Mesodermal cell (in vitro differentiated cells): ENCODE measurements at regions not wholly inside any gene's neighbourhood (a gene's known extent, or its start where the extent isn't known, plus 50 kb on each side); places are given as distances from the start of the nearest gene placed in this dataset.

Experiments used
- H3K27ac ChIP-seq: 2 replicates; pipeline ENCODE4 v1.7.0; 2013; ENCODE audit warnings: mild to moderate bottlenecking, low read depth, low read length, moderate library complexity; ENCODE audit not compliant: severe bottlenecking
- H3K36me3 ChIP-seq: 2 replicates; pipeline ENCODE4 v1.7.1; 2013; ENCODE audit warnings: mild to moderate bottlenecking, low read length, moderate library complexity; ENCODE audit not compliant: control insufficient read depth, insufficient read depth
- H3K4me1 ChIP-seq: one replicate; pipeline ENCODE4 v1.7.1; 2013; ENCODE audit warnings: mild to moderate bottlenecking, low read length; ENCODE audit not compliant: insufficient read depth, control insufficient read depth, poor library complexity, severe bottlenecking
- H3K4me3 ChIP-seq: 2 replicates; pipeline ENCODE4 v1.7.0; 2013; ENCODE audit warnings: low read length, control low read depth, mild to moderate bottlenecking; ENCODE audit not compliant: insufficient read depth, poor library complexity, severe bottlenecking; ENCODE audit errors: extremely low read depth
- H3K9me3 ChIP-seq: 2 replicates; pipeline ENCODE4 v1.7.1; 2013; ENCODE audit warnings: mild to moderate bottlenecking, low read length, moderate library complexity; ENCODE audit not compliant: control insufficient read depth
- WGBS, 2 experiments: methylation state at CpG; one replicate each; pipeline ENCODE4 v1.1.5; 2013; ENCODE audit warnings: missing lambda C conversion rate in 2 of 2; ENCODE audit not compliant: insufficient coverage in 2 of 2; 5-methylcytosine and 5-hydroxymethylcytosine counted together

DNA sequence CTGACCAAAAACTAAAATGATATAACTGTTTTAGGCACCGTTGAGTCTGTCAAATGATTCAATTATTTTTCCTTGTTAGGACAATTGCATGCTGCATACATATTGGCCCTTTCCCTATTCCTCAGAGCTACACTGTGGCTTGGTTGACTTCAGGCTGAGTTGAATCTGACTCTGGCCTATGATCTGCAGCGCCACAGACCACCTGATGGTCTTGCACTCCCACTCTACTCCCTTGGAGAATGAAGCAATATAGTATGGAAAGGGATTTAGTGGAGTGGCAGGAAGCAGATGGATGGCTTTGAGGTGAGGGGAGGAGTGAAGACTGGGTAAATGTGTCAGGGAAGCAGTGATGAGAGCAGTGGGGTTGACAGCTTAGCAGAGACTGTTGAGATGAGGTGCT is 579.0 kb upstream of the STXBP6 start:
- Histone ChIP-seq H3K36me3 (no peaks in the 10 kb centered on the region), H3K4me1 (no peaks in the 10 kb centered on the region)
- WGBS, 2 experiments = 91 to 93% methylated on average over 1 to 2 of the region's 2 CpGs

DNA sequence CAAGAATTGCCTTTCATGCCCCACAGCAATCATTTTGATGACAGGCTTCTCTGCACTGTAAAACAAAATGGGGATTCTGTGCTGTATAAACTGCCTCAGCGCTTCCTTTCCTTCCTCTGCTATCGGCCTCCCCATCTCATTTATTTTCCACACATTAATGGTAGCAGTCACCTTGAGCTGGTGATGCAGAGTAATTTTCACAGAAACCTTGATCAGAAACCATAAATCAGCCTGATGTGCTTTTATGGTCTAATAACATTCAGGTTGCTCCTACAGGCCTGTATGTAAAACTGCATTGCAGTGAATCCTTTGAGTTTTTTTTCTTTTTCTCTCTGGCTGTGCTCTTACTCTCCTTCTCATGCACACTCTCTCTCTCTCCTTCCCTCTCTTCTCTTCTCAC is 578.4 kb upstream of the STXBP6 start:
- WGBS, 2 experiments = 80 to 100% methylated on average over 1 of the region's 2 CpGs
- Histone ChIP-seq H3K27ac (no peak overlapping the region), H3K36me3 (no peaks in the 10 kb centered on the region), H3K4me3 (no peak overlapping the region), H3K9me3 (no peaks in the 10 kb centered on the region), H3K4me1 (no peaks in the 10 kb centered on the region)

More for the DNA sequence above, 579.0 kb upstream of the STXBP6 start:
- no peak overlapping the region for H3K4me3 ChIP-seq
- no peak overlapping the region for H3K27ac ChIP-seq
- no peaks in the 10 kb centered on the region for H3K9me3 ChIP-seq

DNA sequence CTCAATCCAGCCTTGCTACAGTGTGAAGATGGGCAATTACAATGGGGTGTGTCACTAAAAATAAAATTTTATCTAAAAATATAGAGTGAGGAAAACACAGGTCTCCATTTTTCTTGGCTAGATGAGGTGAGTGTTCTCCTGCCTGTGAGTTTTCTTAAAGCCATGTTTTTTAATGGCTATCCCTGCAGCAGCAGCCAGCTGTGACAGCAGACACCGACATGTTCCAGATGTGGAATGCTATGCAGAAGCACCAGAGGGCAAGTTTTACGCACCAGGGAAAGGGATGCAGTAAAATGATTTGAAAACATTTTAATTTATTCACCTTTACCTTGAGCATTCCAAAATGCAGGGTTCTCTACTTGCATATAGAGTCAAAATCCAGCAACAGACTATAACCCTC is 577.0 kb upstream of the STXBP6 start:
- no peaks in the 10 kb centered on the region for H3K9me3 ChIP-seq
- H3K27ac ChIP-seq = no peak overlapping the region
- 88 to 100% methylated on average over 1 of the region's 2 CpGs for WGBS, 2 experiments
- H3K4me3 ChIP-seq = no peak overlapping the region
- no peaks in the 10 kb centered on the region for H3K4me1 ChIP-seq
- H3K36me3 ChIP-seq = no peaks in the 10 kb centered on the region

DNA sequence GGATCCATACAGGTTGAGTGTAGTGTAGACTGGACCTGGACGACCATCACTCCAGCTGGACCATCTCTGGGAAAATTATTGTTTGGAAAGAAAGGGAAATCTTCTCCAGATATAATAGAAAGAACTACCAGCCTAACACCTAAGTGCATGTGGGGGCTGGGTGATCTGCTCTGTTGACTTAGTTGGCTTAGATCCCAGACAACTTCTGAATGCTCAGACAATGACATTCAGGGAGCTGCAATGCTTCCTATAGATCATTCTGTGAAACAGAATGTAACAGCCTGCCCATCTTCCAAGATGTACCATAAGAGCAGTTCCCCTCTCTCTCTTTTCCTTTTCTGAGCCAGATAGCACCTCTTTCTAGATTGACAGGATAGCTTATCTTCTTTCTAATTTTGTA is 572.8 kb upstream of the STXBP6 start:
- H3K4me3 ChIP-seq = no peak overlapping the region
- no peaks in the 10 kb centered on the region for H3K4me1 ChIP-seq
- H3K27ac ChIP-seq = no peak overlapping the region
- WGBS, 2 experiments = no CpG with 5 or more reads among the region's 1 CpG
- no peaks in the 10 kb centered on the region for H3K36me3 ChIP-seq
- no peaks in the 10 kb centered on the region for H3K9me3 ChIP-seq

DNA sequence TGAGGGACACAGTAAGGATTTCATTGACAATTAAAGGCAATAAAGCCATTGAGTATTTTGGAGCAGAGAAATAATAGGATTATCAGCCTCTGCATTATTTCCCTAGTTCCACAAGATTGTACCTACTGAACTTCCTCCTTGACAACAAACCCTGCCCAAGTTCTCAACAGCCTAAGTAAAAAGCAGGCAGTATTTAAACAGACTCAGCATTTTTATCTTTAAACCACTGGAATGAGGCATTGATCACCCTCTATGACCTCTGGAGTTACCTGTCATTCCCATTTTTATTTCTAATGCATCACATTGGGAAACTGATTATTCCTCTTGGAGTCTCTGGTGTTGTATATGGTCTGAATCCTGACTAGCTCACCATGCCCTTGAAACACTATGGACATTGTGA is 570.6 kb upstream of the STXBP6 start:
- H3K9me3 ChIP-seq = no peaks in the 10 kb centered on the region
- no peak overlapping the region for H3K4me3 ChIP-seq
- H3K27ac ChIP-seq = no peak overlapping the region
- H3K36me3 ChIP-seq = no peaks in the 10 kb centered on the region
- no peaks in the 10 kb centered on the region for H3K4me1 ChIP-seq

DNA sequence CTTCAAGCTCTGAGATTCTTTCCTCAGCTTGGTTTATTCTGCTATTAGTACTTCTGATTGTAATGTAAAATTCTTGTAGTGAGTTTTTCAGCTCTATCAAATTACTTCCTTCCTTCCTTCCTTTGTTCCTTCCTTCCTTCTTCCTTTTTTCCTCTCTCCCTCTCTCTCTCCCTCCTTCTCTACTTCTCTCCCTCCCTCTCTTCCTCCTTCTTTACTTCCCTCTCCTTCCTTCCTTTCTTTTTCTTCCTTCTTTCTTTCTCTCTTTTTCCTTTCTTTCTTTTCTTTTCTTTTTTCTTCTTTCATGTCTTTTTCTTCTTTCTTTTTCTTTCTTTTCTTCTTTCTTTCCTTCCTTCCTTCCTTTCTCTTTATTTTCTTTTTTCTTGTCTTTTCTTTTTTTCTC is 565.2 kb upstream of the STXBP6 start:
- Histone ChIP-seq H3K4me3 (no peak overlapping the region), H3K9me3 (no peaks in the 10 kb centered on the region), H3K4me1 (no peaks in the 10 kb centered on the region), H3K36me3 (no peaks in the 10 kb centered on the region), H3K27ac (no peak overlapping the region)

DNA sequence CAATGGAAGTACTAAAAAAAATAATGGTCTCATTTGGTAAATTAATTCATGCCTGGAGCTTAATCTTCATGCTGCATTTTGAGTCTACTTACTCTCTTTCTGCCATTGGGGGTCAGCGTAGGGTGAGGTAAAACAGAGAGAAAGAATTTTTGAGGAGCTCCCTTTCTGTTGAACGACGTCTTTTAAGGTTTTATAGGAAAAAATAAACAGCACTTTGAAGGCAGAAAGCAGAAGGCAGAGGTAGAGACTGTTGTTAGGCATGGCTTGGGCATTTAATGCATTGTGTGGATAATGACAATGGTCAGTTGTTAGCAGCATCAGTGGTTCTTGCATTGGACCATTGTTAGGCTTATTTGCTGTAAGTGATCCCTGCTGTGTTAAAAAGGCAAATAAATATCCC is 557.2 kb upstream of the STXBP6 start:
- Histone ChIP-seq H3K36me3 (no peaks in the 10 kb centered on the region), H3K4me1 (no peaks in the 10 kb centered on the region), H3K4me3 (no peak overlapping the region), H3K27ac (no peak overlapping the region), H3K9me3 (no peaks in the 10 kb centered on the region)
- 21 to 32% methylated on average over 2 to 3 of the region's 3 CpGs for WGBS, 2 experiments

DNA sequence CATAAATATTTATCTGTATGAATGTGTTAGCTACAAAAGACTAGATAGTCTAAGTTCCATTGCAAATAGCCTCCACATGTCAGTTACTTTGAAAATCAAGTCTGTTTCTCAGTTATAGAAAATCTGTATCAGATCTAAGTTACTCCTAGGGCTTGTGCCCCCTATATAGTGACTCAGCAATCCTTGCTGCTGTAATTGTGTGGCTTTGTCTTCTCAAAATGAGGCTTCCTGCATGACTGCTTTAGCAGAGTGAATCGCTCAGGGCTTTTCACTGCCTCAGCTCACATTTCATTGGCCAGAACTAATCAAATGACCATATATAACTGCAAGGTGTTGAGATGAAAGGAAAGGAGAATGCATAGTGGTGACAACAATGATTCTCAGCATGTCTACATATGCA is 552.2 kb upstream of the STXBP6 start:
- no CpG with 5 or more reads among the region's 1 CpG for WGBS, 2 experiments
- Histone ChIP-seq H3K36me3 (no peaks in the 10 kb centered on the region), H3K27ac (no peak overlapping the region), H3K9me3 (peaks cover 4% of the 10 kb centered on the region), H3K4me3 (no peak overlapping the region), H3K4me1 (no peaks in the 10 kb centered on the region)

DNA sequence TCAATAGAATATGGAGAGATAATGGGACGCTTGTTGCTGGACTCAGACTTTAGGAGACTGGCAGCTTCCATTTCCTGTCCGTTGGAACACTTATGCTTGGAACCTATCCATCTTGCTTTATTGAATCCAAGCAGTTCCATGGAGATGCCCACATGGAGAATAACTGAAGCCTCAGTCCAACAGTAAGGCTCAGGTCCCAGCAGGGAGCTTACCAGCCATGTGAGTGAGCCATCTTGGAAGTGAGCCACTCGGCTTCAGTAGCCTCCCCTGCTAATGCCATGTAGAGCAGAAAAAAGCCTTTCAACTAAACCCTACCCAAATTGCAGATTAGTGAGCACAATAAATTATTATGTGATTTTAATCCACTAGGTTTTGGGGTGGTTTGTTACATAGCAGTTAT is 538.8 kb upstream of the STXBP6 start:
- WGBS, 2 experiments = 70 to 100% methylated on average over 1 of the region's 3 CpGs
- Histone ChIP-seq H3K4me1 (no peaks in the 10 kb centered on the region), H3K4me3 (no peak overlapping the region), H3K9me3 (no peaks in the 10 kb centered on the region), H3K27ac (no peak overlapping the region), H3K36me3 (no peaks in the 10 kb centered on the region)

DNA sequence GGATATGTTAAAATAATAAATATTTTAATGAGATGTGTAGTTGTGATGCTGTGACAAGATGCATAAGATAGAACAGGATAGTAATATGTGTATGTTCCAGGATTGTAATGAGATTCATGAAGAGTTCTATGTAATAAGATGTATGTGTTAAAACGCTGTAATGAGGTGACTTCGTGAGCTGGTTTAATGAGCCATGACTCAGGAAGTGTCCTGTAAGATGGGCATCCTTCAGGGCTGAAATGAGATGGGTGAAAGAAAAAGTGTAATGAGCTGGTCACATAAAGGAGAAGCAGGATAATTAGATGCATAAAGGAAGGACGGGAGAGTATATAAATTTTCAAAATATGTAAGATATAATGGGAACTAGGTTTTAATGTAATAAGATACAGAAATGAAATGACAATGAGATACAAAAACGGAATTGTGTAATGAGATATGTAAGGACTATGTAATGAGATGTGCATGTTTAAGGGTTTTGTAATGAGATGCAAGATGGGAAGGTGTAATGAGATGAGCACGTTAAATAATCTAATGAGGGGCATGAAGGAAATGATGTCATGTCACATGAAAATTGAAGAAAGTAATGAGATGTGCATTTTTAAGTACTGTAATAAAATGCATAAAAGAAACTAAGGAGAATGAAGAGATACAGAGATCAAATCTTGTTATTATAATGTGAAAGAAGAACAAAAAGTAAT is 524.8 kb upstream of the STXBP6 start:
- Histone ChIP-seq H3K4me3 (no peak overlapping the region), H3K9me3 (no peaks in the 10 kb centered on the region), H3K27ac (no peak overlapping the region), H3K36me3 (no peaks in the 10 kb centered on the region), H3K4me1 (no peaks in the 10 kb centered on the region)
- 78 to 89% methylated on average over 3 to 5 of the region's 5 CpGs for WGBS, 2 experiments

DNA sequence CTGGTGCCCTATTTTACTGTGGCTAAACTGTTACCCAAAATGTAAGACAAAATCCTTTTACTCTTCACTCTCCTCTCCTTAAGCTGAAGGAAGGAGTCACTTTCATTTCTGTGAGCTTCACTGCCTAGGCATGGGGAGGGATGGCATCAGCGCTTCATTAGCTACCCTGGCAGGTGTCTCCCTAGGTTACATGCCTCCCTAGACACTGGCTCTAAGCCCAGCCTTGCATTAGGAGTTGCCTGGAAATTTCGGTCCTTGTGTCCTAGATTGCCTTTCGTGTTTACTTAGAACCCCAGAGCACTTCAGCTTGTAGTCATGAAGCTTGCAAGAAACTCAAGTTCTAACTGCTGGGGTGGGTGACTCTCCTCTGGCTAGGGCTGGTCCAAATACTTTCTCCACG is 520.5 kb upstream of the STXBP6 start:
- Histone ChIP-seq H3K9me3 (no peaks in the 10 kb centered on the region), H3K4me1 (no peaks in the 10 kb centered on the region), H3K36me3 (no peaks in the 10 kb centered on the region), H3K27ac (no peak overlapping the region), H3K4me3 (no peak overlapping the region)
- WGBS, 2 experiments = 77 to 84% methylated on average over 3 to 4 of the region's 4 CpGs
